ENCODE measurements at regions not wholly inside any gene's neighbourhood (a gene's known extent, or its start where the extent isn't known, plus 50 kb on each side); places are given as distances from the start of the nearest gene placed in this dataset.

DNA sequence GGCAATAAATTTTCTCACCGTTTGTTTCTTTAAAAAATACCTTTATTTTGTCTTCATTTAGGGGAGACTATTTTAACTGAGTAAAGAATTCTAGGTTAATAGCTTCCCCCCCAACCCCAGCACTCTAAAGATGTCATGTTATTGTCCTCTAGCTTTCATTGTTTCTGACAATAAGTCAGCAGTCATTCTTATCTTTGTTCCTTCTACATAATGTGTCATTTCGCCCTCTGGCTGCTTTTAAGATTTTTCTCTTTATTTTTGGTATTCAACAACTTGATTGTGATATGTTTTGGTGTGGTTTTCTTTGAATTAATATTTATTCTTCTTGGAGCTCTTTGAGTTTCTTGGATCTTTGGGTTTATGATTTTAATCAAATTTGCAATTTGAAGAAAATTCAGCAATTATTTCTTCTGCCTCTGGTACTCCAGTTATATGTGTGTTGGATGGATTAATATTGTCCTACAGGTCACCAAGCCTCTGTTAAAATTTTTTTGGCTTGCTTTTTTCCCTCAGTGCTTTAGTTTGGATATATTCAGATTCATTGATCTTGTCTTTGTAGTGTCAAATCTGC lies 64.6 kb upstream of the ELN start:
- no peak overlapping the region for H3K4me3 ChIP-seq (ENCODE audit: low read depth, low read length)
- TF ChIP-seq, protein P1, sequence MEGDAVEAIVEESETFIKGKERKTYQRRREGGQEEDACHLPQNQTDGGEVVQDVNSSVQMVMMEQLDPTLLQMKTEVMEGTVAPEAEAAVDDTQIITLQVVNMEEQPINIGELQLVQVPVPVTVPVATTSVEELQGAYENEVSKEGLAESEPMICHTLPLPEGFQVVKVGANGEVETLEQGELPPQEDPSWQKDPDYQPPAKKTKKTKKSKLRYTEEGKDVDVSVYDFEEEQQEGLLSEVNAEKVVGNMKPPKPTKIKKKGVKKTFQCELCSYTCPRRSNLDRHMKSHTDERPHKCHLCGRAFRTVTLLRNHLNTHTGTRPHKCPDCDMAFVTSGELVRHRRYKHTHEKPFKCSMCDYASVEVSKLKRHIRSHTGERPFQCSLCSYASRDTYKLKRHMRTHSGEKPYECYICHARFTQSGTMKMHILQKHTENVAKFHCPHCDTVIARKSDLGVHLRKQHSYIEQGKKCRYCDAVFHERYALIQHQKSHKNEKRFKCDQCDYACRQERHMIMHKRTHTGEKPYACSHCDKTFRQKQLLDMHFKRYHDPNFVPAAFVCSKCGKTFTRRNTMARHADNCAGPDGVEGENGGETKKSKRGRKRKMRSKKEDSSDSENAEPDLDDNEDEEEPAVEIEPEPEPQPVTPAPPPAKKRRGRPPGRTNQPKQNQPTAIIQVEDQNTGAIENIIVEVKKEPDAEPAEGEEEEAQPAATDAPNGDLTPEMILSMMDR (IDR thresholded peaks at IDR 0.05; ENCODE audit: low read depth, low read length, missing control alignments) = no peak
- no peak for DNase-seq (ENCODE audit: low read depth)

DNA sequence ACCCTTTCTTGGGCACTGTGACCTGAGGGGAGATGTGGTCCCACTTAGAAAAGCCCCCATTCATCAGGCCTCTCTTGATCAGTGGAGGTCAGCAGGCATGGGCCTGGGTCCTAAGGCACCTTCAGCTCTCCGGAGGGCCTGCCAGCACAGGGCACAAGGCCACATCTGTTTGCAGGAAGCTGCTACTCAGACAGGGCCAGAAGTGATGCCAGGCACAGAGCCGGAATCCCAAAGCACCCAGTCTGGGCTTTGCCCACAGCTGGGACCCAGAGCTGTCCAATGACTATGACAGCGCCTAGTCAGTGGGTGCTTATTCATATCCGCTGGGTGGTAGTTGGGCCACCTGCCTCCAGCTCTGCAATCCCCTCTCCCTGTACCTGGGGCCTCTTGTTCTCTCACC lies 63.2 kb upstream of the ELN start:
- TF ChIP-seq, protein P1 (IDR thresholded peaks at IDR 0.05; ENCODE audit: low read depth, low read length, missing control alignments) = no peak
- no peak overlapping the region for H3K4me3 ChIP-seq (ENCODE audit: low read depth, low read length)
- no peak for DNase-seq (ENCODE audit: low read depth)

DNA sequence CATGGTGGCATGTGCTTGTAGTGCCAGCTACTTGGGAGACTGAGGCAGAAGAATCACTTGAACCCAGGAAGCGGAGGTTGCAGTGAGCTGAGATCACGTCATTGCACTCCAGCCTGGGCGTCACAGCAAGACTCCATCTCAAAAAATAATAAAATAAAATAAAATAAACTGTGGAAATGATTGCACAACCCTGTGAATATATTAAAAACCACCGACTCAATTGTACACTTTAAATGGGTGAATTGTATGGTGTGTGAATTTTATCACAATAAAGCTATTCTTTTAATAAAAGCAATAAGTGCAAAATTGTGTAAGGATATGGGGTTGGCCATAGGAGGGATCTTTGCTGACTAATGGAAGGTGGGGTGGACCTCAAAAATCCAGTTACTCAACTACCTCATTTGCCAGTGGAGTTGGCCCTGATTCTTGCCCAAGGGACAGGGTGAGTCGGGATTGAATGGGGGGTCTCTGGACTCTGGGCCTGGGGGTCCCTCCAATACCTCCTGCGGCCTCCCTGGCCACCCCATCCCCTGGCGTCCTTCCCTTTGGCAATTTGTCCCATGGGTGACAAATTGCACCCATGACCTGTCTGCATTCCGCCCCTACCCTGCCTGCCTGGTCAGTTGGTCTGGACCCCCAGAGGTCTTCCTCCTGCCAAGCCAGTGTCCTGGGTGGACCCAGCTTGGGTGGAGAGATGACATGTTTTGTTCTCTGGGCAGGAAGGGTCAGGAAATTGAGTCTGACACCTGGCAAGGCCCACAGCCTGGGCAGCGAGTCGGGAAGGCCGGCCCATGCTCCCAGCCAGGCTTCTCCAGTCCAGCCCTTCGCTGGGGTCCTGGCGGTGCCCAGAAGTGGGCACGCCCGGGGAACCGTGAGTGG lies 61.7 kb upstream of the ELN start:
- H3K4me3 ChIP-seq (ENCODE audit: low read depth, low read length) = no peak overlapping the region
- TF ChIP-seq, protein P1 (IDR thresholded peaks at IDR 0.05; ENCODE audit: low read depth, low read length, missing control alignments) = no peak

DNA sequence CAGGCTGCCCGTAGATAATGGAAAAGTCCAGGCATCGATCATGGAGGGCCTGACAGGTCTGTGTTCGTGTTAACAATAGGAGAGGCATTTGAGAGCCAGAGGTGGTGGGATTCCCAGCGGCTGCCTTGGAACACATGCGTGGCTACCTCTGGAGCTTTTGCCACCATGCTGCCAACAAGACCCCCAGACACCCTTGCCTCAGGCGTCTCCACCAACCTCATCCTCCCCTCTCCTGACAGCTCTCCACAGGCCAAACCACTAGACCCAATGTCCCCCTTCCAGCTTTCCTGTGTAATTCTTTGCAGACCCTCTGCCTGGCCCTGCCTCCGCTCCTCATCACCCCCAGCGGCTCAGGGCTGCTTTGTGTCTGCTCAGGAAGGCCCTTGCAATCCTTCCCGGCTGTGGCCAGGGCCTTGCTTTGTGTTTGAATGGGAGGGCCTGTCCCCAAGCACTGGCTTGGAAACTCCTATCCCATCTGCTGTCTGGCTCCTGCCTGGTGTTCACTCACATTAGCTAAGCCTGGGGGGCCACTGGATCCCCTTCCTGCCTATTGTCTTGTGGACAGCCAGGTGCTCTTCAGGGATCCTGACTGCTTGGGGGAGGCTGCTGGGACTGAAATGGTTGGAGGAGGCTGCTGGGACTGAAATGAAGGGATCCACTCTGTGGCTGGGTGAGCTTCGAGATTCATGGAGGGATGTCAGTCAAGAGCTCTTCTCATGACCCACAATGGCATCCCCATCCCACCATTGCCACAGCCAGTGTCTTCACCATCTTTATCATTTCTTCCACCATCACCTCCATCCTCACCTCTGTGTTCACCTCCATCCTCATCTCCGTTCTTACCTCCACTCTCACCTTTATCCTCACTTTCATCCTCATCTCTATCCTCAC lies 60.8 kb upstream of the ELN start:
- no peak for DNase-seq (ENCODE audit: low read depth)
- no peak overlapping the region for H3K4me3 ChIP-seq (ENCODE audit: low read depth, low read length)
- TF ChIP-seq, protein P1 (IDR thresholded peaks at IDR 0.05; ENCODE audit: low read depth, low read length, missing control alignments) = no peak

More for the DNA sequence above, 61.7 kb upstream of the ELN start:
- DNase-seq (ENCODE audit: low read depth) = no peak

DNA sequence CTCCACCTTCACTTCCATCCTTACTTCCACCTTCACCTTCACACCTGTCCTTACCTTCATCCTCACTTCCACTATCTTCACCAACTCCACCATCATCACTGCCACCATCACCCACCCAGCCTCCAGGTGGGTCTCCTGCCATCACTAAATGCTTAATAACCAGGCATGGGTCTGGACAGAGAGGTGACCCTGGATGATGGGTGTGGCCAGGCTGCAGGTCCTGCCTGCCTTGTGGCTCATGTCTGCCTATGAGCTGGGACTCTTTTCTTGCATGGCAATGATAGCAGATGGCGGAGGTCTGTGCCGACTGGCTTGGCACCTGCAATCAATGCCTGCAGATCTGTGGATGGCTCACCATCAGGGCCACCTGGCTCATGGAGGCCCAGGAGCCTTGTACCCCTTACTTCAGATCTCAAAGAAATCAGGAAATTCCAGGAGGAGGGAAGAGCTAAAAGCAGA lies 60.1 kb upstream of the ELN start:
- TF ChIP-seq, protein P1 (IDR thresholded peaks at IDR 0.05; ENCODE audit: low read depth, low read length, missing control alignments) = no peak
- H3K4me3 ChIP-seq (ENCODE audit: low read depth, low read length) = no peak overlapping the region
- no peak for DNase-seq (ENCODE audit: low read depth)

DNA sequence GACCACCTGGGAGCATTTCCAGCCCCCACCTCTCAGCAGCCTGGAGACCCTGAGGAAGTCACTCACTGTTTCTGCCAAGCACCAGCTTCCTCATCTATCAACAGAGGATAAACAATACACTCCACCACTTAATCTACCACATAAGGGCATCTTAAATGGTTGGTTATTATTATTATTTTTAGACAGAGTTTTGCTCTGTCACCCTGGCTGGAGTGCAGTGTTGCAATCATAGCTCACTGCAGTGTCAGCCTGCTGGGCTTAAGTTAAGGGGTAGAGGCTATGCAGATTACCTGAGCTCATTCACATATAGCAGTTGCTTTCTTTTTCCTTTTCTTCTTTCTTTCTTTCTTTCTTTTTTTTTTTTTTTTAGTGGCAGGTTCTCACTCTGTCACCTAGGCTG lies 59.5 kb upstream of the ELN start:
- no peak for DNase-seq (ENCODE audit: low read depth)
- TF ChIP-seq, protein P1 (IDR thresholded peaks at IDR 0.05; ENCODE audit: low read depth, low read length, missing control alignments) = no peak
- no peak overlapping the region for H3K4me3 ChIP-seq (ENCODE audit: low read depth, low read length)
